Superior temporal gyrus (tissue), 1 donor: ENCODE measurements at regions not wholly inside any gene's neighbourhood (a gene's known extent, or its start where the extent isn't known, plus 50 kb on each side); places are given as distances from the start of the nearest gene placed in this dataset.
"Not testable (repeated sequence)": the region's sequence is repeated elsewhere in the genome, so short reads cannot be mapped to it uniquely, and the experiment has no call there.

Experiments used
- DNase-seq: peaks from one replicate; pipeline ENCODE4 v3.0.0-alpha.2; 2016; ENCODE audit errors: extremely low spot score

GRCh38 chr16:88300463-88300835 is 82.3 kb upstream of the ZNF469 start:
- no peak for DNase-seq

DNA sequence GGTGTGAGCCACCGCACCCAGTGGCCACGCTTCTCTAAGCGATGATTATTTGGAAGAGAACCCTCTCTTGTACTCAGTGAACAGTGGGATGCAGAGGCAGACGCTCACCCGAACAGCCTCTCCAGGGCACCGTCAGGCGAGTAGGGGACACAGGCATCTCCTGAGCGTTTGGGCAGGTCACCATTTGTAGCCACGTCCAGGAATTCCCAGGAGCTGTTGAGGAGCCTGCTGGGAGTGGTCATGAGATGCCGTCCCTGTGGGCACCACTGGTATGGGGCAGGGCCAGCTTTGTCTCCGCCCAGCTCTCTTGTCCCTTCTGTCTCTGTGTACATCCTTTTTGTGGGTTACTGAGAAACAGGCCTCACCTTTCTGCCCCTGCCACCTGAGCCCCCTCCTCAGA is 81.3 kb upstream of the ZNF469 start:
- DNase-seq: no peak

DNA sequence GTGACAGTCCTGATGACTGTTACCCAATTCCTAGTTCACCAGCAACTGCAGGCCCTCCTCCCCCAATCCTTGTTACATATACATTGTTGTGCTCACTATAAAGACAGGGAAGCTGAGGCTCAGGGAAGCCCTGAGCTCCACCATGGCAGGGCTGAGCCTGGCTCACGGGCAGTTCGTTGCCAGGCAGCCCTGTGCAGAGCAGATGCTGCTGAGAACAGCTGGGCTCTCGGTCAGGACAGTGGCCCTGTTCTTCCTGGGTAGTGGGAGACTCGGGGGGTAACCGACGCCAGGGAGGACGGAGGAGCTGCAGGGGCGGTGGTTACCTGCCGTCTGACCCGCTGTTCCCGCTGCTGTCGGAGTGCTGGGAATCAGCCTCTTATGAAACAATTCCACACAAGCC is 80.9 kb upstream of the ZNF469 start:
- no peak for DNase-seq

- DNase-seq: no peak
Observed at GRCh38 chr16:88302666-88303065, 80.1 kb upstream of the ZNF469 start.

DNA sequence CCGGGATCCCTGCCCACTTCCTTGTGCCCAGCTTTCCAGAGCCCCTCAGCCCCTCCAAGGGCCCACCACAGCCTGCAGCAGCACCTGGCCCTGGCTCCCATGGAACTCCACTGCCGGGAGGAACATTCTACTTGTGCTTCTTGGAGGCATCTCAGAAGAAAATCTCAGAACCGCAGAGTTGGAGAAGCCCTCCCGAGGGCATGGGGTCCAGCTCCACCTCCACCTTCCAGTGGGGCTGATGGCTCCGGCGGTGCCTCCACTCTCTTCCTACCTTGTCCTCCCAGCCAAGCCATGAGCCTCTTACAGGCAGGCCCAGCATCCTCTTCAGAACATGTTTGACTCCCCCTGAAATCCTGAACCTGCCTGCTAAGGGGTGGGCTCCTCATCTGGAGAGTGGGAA is 79.4 kb upstream of the ZNF469 start:
- DNase-seq: no peak

DNA sequence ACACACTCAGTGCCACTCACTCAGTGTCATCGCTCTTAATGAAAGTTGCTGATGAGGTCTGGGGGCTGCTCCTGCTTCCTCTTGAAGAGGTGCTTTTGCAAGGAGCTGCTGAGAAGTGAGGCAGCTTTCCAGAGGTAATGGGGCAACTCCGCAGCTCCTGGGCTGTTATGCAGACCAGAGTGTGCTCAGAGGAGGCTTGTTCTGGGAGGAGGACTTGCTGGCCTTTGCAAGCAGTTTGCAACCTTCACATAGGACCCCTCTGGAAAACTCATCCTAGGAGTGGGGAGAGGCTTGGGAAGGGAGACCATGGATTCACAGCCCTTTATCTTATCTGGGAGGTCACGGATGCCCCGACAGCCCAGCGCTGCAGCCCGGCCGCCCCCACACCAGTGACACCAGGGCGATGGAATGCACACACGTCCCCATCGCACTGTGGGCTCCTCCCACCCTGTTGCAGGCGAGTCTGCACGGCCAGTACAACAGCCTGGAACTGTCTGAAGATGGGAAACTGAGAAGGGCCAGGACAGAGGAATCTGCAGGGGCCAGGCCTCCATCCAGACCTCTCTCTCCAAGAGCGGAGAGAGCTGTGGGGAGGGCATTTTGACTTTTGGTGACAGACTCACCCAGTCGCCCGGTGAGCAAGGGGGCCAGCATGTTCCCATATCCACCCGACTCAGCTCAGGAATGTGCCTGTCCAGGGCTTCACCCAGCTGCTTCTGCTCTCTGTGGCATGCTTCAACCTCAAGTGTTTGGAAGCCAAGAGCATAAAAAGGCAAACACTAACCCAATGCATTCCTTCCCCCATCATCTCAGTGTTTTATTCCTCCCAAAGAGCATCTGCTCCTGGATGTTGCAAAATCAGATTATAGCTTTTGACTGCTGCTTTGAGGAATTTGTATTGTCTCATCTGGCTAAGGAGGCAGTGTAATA is 78.6 kb upstream of the ZNF469 start:
- DNase-seq: no peak

- DNase-seq: no peak
Observed at GRCh38 chr16:88305176-88305575, 77.6 kb upstream of the ZNF469 start.

GRCh38 chr16:88306411-88306810 is 76.3 kb upstream of the ZNF469 start:
- DNase-seq: no peak

DNA sequence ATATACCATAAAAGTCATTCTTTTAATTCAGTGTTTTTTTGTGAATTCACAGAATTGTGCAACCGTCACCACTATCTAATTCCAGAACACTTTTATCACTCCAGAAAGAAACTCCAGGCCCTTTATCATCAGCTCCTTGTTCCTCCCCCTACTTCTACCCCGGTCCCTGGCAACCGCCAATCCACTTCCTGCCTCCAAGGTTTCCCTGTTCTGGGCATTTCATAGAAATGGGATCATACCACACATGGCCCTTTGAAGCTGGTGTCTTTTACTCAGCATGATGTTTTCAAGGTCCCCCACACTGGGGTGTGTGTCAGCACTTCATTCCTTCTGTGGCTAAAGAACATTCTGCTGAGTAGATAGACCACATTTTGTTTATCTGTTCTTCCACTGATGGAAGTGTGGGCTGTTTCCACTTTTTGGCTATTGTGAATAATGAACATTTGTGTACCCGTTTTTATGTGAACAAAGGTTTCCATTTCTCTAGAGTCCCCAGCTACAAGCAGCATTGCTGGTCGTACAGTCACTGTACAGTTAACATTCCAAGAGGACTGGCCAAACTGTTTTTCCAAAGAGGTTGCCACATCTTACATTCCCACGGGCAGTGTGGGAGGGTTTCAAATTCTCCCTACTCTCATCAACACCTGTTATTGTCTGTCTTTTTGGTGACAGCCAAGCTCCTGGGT is 75.8 kb upstream of the ZNF469 start:
- DNase-seq: no peak

- DNase-seq: no peak
Observed at GRCh38 chr16:88308441-88309173, 74.2 kb upstream of the ZNF469 start.

DNA sequence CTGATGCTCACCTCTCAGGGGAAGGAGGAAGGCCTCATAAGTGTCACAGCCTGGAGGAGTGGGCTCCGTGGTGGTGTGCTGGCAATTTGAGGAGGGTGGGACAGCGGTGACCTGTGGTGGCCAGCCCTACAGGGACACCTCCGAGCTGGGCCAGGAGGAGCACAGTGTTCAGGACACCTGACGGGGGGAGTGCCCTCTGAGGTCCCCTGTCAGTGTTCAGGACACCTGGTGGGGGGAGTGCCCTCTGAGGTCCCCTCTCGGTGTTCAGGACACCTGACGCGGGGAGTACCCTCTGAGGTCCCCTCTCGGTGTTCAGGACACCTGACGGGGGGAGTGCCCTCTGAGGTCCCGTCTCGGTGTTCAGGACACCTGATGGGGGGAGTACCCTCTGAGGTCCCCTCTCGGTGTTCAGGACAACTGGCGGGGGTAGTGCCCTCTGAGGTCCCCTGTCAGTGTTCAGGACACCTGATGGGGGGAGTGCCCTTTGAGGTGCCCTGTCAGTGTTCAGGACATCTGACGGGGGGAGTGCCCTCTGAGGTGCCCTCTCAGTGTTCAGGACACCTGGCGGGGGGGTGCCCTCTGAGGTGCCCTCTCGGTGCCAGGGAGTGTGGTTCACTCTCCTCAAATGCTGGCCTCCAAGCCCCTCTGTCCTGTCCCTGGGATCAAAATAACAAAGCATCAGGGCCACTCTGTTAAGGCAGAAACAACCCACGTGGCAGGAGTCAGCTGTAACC is 73.4 kb upstream of the ZNF469 start:
- DNase-seq: no peak

- no peak for DNase-seq
Observed at GRCh38 chr16:88309908-88310265, 72.9 kb upstream of the ZNF469 start.

DNA sequence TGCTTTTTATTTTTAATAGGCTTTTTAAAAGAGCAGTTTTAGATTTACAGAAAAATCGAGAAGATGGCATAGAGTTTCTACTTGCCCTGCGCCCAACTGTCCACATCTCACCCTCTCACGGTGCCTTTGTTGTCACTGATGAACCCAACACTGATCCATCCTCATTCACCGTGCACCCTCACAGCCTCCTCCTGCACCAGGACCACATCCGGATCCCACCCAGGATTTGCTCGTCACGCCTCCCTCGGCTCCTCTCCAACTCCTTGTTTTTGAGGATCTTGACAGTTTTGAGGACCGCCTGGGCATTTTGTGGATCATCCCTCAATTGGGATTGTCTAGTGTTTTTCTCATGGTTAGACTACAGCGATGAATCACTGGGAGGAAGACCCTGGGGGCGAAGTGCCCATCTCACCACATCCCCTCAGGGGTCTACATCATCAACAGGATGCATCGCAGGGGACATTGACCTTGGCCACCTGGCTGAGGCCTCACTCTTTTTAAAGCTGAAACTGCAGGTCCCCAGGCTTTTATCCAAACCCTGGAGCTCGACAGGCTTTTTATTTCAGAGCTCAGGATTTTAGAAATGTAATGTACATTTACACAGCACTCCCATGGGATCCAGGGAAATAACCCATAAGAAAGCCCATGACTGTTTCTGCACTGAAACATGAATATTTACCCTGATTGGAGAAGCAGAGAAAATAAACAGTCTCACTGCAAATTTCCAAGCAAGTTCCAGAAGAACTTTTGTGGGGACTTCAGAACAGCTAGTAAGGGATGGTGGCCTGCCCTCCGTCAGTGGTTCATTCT is 71.8 kb upstream of the ZNF469 start:
- no peak for DNase-seq

DNA sequence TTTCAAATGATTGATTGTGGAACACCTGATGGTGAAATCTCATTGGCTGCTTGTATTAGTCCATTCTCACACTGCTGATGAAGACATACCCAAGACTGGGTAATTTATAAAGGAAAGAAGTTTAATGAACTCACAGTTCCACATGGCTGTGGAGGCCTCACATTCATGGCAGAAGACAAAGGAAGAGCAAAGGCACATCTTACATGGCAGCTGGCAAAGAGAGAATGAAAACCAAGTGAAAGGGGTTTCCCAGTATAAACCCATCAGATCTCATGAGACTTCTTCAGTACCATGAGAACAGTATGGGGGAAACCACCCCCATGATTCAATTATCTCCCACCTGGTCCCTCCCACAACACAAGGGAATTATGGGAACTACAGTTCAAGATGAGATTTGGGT is 70.9 kb upstream of the ZNF469 start:
- not testable (repeated sequence) for DNase-seq

DNA sequence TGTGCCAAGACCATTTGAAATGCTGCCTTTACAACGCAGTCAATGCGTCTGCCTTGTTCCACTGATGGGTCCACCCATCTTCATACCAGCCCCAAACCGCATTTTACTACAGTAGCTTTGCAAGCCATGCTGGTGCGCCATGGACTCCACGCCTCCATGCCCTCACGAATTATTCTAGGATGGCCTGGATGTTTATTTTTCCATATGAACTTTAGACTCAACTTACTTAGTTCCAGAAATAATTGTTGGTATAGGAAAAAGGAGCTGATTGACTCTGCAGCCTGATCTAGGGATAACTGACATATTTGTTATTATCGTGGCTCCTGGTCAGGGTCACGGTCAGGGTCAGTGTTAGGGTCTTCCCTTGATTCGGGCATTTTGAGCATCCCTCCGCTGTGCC is 70.0 kb upstream of the ZNF469 start:
- DNase-seq: no peak

GRCh38 chr16:88314991-88315542 is 67.7 kb upstream of the ZNF469 start:
- DNase-seq: no peak

- DNase-seq: no peak
Observed at GRCh38 chr16:88315543-88316105, 67.1 kb upstream of the ZNF469 start.

DNA sequence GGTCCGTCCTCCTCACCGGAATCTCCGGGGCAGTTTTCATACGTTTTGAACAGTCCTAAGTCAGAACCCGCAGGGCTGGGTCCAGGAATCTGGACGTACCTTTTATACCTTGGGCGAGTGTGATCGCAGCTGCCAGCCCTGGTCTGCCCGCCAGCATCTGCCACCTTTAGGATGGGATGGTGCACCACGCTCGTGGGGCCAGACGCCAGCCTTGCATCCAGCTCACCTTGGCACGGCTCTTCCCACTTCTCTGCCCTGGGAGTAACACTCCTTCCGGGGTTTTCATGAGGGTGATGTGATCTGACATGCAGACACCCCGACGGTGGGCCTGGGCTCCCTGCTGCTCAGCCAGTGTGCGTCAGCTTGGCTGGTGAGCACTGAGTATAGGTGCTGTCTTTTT is 66.6 kb upstream of the ZNF469 start:
- no peak for DNase-seq

DNA sequence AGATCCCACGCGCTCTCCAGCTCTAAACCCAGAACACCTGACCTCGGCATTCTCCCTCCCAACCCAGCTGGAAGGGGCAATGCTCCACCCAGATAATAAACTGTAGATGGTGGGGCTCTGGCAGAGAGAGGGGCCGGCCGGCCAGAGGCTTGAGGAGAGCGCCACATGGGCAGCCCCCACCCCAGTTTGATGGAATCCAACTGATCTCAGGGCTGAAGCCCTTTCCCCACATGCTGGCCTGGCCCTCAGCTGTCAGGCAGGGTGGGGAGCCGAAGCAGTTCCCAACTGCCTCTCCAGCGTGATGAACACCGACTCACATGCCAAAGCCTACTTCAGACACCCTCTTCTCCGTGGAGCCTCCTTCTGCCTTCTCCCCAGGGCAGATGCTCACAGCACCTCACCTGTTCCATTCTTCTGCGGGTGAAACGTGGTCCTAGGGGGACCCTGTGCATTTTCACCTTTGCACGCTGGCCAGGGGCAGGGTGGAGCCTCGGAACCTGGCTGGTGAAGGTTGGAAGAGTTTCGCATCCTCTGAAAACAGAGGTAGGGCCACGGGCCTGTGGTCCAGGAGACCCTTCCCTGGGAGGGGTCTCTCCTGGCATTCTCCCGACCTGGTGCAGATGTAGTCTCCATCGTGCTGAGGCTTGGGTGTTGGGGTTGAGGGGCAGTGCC is 65.7 kb upstream of the ZNF469 start:
- no peak for DNase-seq

GRCh38 chr16:88317613-88317965 is 65.2 kb upstream of the ZNF469 start:
- DNase-seq: no peak
